Endothelial cell (in vitro differentiated cells): ENCODE measurements at regions not wholly inside any gene's neighbourhood (a gene's known extent, or its start where the extent isn't known, plus 50 kb on each side); places are given as distances from the start of the nearest gene placed in this dataset.

Source experiments
- DNase-seq: peaks from one replicate; pipeline ENCODE4 v3.0.0; 2021; ENCODE audit warnings: low spot score
- H3K27ac Mint-ChIP-seq: one replicate; pipeline ENCODE4 v1.8.0; 2021; ENCODE audit warnings: mixed read lengths, inconsistent platforms; ENCODE audit not compliant: unreplicated experiment
- H3K27me3 Mint-ChIP-seq: one replicate; pipeline ENCODE4 v1.8.0; 2021; ENCODE audit warnings: mild to moderate bottlenecking, moderate library complexity, mixed read lengths, inconsistent platforms; ENCODE audit not compliant: unreplicated experiment
- H3K36me3 Mint-ChIP-seq: one replicate; pipeline ENCODE4 v1.8.0; 2021; ENCODE audit warnings: mild to moderate bottlenecking, low read depth, mixed read lengths, inconsistent platforms; ENCODE audit not compliant: unreplicated experiment
- H3K4me1 Mint-ChIP-seq: one replicate; pipeline ENCODE4 v1.8.0; 2021; ENCODE audit warnings: mild to moderate bottlenecking, mixed read lengths, inconsistent platforms; ENCODE audit not compliant: unreplicated experiment
- H3K4me3 Mint-ChIP-seq: one replicate; pipeline ENCODE4 v1.8.0; 2021; ENCODE audit warnings: mild to moderate bottlenecking, mixed read lengths, inconsistent platforms; ENCODE audit not compliant: unreplicated experiment
- H3K9me3 Mint-ChIP-seq: one replicate; pipeline ENCODE4 v1.8.0; 2021; ENCODE audit warnings: mixed read lengths, inconsistent platforms; ENCODE audit not compliant: unreplicated experiment
- TF ChIP-seq, protein P1 (sequence below): fragments of 200-600 bp; sonication (generic); IDR thresholded peaks from one replicate; pipeline ENCODE4 v1.5.0; 2021; ENCODE audit warnings: antibody characterized with exemption; ENCODE audit not compliant: unreplicated experiment

DNA sequence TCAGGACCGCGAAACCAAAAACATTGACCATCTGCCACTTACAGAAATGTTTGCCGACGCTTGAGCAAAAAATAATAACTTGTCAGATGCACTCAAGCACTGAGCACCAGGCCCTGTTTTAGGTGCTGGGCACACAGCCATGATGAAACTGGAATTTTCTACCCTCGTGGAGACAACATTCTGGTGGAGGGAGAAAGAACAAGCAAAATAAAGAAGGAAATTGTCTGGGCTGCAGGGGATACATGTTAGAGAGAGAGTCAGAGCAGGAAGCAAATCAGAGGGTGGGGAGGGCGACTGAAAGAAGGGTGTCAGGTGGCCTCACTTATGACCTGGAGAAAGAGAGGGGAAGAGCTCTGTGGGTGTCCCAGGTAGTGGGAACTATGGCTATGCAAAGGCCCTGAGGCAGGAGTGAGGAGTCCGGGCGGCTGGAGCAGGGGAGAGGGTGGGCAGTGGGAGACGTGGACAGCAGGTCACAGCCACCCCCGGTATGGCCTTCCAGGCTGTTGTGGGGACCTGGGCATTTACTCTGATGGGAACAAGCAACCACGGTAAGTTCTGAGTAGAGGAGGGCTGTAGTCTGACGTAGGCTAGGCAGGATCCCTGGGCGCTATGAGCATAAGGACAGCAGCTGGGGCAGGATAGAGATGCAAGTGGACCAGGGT, 78.8 kb downstream of the MYEOV start:
- TF ChIP-seq, protein P1, sequence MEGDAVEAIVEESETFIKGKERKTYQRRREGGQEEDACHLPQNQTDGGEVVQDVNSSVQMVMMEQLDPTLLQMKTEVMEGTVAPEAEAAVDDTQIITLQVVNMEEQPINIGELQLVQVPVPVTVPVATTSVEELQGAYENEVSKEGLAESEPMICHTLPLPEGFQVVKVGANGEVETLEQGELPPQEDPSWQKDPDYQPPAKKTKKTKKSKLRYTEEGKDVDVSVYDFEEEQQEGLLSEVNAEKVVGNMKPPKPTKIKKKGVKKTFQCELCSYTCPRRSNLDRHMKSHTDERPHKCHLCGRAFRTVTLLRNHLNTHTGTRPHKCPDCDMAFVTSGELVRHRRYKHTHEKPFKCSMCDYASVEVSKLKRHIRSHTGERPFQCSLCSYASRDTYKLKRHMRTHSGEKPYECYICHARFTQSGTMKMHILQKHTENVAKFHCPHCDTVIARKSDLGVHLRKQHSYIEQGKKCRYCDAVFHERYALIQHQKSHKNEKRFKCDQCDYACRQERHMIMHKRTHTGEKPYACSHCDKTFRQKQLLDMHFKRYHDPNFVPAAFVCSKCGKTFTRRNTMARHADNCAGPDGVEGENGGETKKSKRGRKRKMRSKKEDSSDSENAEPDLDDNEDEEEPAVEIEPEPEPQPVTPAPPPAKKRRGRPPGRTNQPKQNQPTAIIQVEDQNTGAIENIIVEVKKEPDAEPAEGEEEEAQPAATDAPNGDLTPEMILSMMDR: no peak
- peak overlapping the region; percentile 17 for H3K4me3 Mint-ChIP-seq
- H3K9me3 Mint-ChIP-seq: no peaks in the 10 kb centered on the region
- H3K27ac Mint-ChIP-seq: no peak overlapping the region
- no peak for DNase-seq
- peaks cover 6% of the 10 kb centered on the region for H3K4me1 Mint-ChIP-seq
- H3K36me3 Mint-ChIP-seq: peaks cover 6% of the 10 kb centered on the region
- H3K27me3 Mint-ChIP-seq: peaks cover 10% of the 10 kb centered on the region

GRCh38 chr11:69373251-69373635, 79.3 kb downstream of the MYEOV start:
- Mint-ChIP-seq H3K4me1 (peaks cover 6% of the 10 kb centered on the region), H3K36me3 (peaks cover 6% of the 10 kb centered on the region), H3K9me3 (no peaks in the 10 kb centered on the region), H3K4me3 (no peak overlapping the region), H3K27ac (no peak overlapping the region), H3K27me3 (peaks cover 10% of the 10 kb centered on the region)
- DNase-seq: no peak
- TF ChIP-seq, protein P1: no peak

- Mint-ChIP-seq H3K27me3 (peaks cover 10% of the 10 kb centered on the region), H3K4me1 (peaks cover 6% of the 10 kb centered on the region), H3K9me3 (no peaks in the 10 kb centered on the region), H3K4me3 (no peak overlapping the region), H3K36me3 (peaks cover 6% of the 10 kb centered on the region), H3K27ac (no peak overlapping the region)
- DNase-seq: peak; percentile 23
- TF ChIP-seq, protein P1: no peak
Measured at GRCh38 chr11:69374110-69374945, 80.4 kb downstream of the MYEOV start.

DNA sequence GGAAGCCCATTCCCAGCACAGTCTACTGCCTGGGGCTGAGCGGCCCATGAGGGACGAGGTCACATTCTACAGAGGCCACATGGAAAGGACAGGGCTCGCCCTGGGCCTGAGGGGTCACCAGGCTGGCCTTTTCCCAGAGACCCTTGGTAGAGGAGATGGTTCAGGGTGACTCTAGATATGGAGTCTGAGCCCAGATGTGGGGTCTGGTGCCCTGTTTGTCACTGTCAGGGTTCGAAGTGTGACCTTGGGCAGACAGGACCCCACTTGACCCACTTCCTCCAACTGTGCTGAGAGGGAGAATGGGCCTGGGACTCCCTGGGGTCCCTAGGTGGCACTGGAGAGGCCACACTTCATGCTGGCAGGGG, 81.0 kb downstream of the MYEOV start:
- no peak overlapping the region for H3K4me3 Mint-ChIP-seq
- no peak for DNase-seq
- TF ChIP-seq, protein P1: no peak
- H3K9me3 Mint-ChIP-seq: no peaks in the 10 kb centered on the region
- peaks cover 10% of the 10 kb centered on the region for H3K27me3 Mint-ChIP-seq
- no peak overlapping the region for H3K27ac Mint-ChIP-seq
- peaks cover 6% of the 10 kb centered on the region for H3K4me1 Mint-ChIP-seq
- peaks cover 2% of the 10 kb centered on the region for H3K36me3 Mint-ChIP-seq
